OCI-LY1 (cell line): ENCODE measurements at regions not wholly inside any gene's neighbourhood (a gene's known extent, or its start where the extent isn't known, plus 50 kb on each side); places are given as distances from the start of the nearest gene placed in this dataset.

Experiments
- H2AFZ ChIP-seq: fragments of 200-600 bp; sonication (generic), shearing (Covaris generic); 2 replicates; pipeline ENCODE4 v1.6.0; 2014; ENCODE audit warnings: antibody characterized with exemption, mild to moderate bottlenecking, low read length
- H3F3A ChIP-seq: fragments of 200-600 bp; sonication (generic), shearing (Covaris generic); 2 replicates; pipeline ENCODE4 v1.6.0; 2014; ENCODE audit warnings: mild to moderate bottlenecking, antibody characterized with exemption, low read length, moderate library complexity; ENCODE audit not compliant: insufficient read depth
- H3K27ac ChIP-seq: fragments of 200-600 bp; sonication (generic); 2 replicates; pipeline ENCODE4 v1.5.1; 2014; ENCODE audit warnings: low read length, mixed run types, mild to moderate bottlenecking, low read depth; ENCODE audit not compliant: poor library complexity, severe bottlenecking
- H3K27me3 ChIP-seq: fragments of 200-600 bp; sonication (generic); 2 replicates; pipeline ENCODE4 v1.6.0; 2014; ENCODE audit warnings: antibody characterized with exemption, mild to moderate bottlenecking, low read length, moderate library complexity; ENCODE audit not compliant: insufficient read depth
- H3K36me3 ChIP-seq: fragments of 200-600 bp; sonication (generic); 2 replicates; pipeline ENCODE4 v1.6.1; 2014; ENCODE audit warnings: mild to moderate bottlenecking, antibody characterized with exemption, low read length, moderate library complexity, mixed read lengths; ENCODE audit not compliant: insufficient read depth
- H3K4me1 ChIP-seq: fragments of 200-600 bp; sonication (generic); 2 replicates; pipeline ENCODE4 v1.5.1; 2014; ENCODE audit warnings: mild to moderate bottlenecking, low read length, moderate library complexity; ENCODE audit not compliant: insufficient read depth, severe bottlenecking
- H3K4me2 ChIP-seq: fragments of 200-600 bp; sonication (generic), shearing (Covaris generic); 2 replicates; pipeline ENCODE4 v1.6.1; 2014; ENCODE audit warnings: low read length
- H3K4me3 ChIP-seq: fragments of 200-600 bp; sonication (generic); 2 replicates; pipeline ENCODE4 v1.5.1; 2014; ENCODE audit warnings: low read length, low read depth, mild to moderate bottlenecking, mixed read lengths; ENCODE audit not compliant: poor library complexity, severe bottlenecking
- H3K79me2 ChIP-seq: fragments of 200-600 bp; shearing (Covaris generic); 2 replicates; pipeline ENCODE4 v1.6.1; 2016; ENCODE audit warnings: mixed run types, low read length, mixed read lengths; ENCODE audit not compliant: insufficient read depth
- H3K9ac ChIP-seq: fragments of 200-600 bp; sonication (generic), shearing (Covaris generic); 2 replicates; pipeline ENCODE4 v1.6.1; 2014; ENCODE audit warnings: mild to moderate bottlenecking, low read length, mixed read lengths
- H3K9me2 ChIP-seq: fragments of 200-600 bp; sonication (generic), shearing (Covaris generic); 2 replicates; pipeline ENCODE4 v1.6.1; 2014; ENCODE audit warnings: low read depth, mild to moderate bottlenecking, low read length, mixed read lengths
- H3K9me3 ChIP-seq: fragments of 200-600 bp; shearing (Covaris generic); 2 replicates; pipeline ENCODE4 v1.6.1; 2014; ENCODE audit warnings: low read length, mixed read lengths
- H4K20me1 ChIP-seq: fragments of 200-600 bp; sonication (generic), shearing (Covaris generic); 2 replicates; pipeline ENCODE4 v1.6.0; 2016; ENCODE audit warnings: mild to moderate bottlenecking, low read length; ENCODE audit not compliant: insufficient read depth
- CTCF ChIP-seq: fragments of 200-600 bp; sonication (generic), shearing (Covaris generic); IDR thresholded peaks from 2 replicates; pipeline ENCODE4 v1.5.1; 2017; ENCODE audit warnings: mild to moderate bottlenecking, antibody characterized with exemption, low read length, moderate library complexity, mixed read lengths
- EZH2 ChIP-seq: fragments of 200-600 bp; sonication (generic), shearing (Covaris generic); IDR thresholded peaks from 2 replicates; pipeline ENCODE4 v1.8.0; 2017; ENCODE audit warnings: borderline replicate concordance, mixed run types, mild to moderate bottlenecking, antibody characterized with exemption, low read length, moderate library complexity, mixed read lengths

GRCh38 chr2:147614471-147614870 lies 230.4 kb upstream of the ACVR2A start:
- no peak for TF ChIP-seq EZH2
- no peak for TF ChIP-seq CTCF
- Histone ChIP-seq H3F3A (no peaks in the 10 kb centered on the region), H3K36me3 (no peaks in the 10 kb centered on the region), H3K27ac (no peak overlapping the region), H4K20me1 (no peaks in the 10 kb centered on the region), H3K9me2 (no peaks in the 10 kb centered on the region), H3K27me3 (no peaks in the 10 kb centered on the region), H3K9me3 (no peaks in the 10 kb centered on the region), H2AFZ (no peak overlapping the region), H3K79me2 (no peaks in the 10 kb centered on the region), H3K4me3 (no peak overlapping the region), H3K4me1 (no peaks in the 10 kb centered on the region), H3K4me2 (no peak overlapping the region), H3K9ac (no peak overlapping the region)

- Histone ChIP-seq H3K9me3 (no peaks in the 10 kb centered on the region), H3K4me2 (no peak overlapping the region), H3K4me1 (no peaks in the 10 kb centered on the region), H3F3A (no peaks in the 10 kb centered on the region), H3K9me2 (no peaks in the 10 kb centered on the region), H3K79me2 (no peaks in the 10 kb centered on the region), H3K27me3 (no peaks in the 10 kb centered on the region), H3K36me3 (no peaks in the 10 kb centered on the region), H3K4me3 (no peak overlapping the region), H3K9ac (no peak overlapping the region), H4K20me1 (no peaks in the 10 kb centered on the region), H3K27ac (no peak overlapping the region), H2AFZ (no peak overlapping the region)
- TF ChIP-seq EZH2 (no peak), CTCF (no peak)
Observed at GRCh38 chr2:147610496-147611040, 234.3 kb upstream of the ACVR2A start.

GRCh38 chr2:147609301-147609700 lies 235.5 kb upstream of the ACVR2A start:
- H3K36me3 ChIP-seq, result no peaks in the 10 kb centered on the region
- no peaks in the 10 kb centered on the region for H3K9me2 ChIP-seq
- H4K20me1 ChIP-seq, result no peaks in the 10 kb centered on the region
- no peak overlapping the region for H3K4me3 ChIP-seq
- no peaks in the 10 kb centered on the region for H3K4me1 ChIP-seq
- H3F3A ChIP-seq, result no peaks in the 10 kb centered on the region
- H3K27me3 ChIP-seq, result no peaks in the 10 kb centered on the region
- H2AFZ ChIP-seq, result no peak overlapping the region
- no peak overlapping the region for H3K9ac ChIP-seq
- H3K79me2 ChIP-seq, result no peaks in the 10 kb centered on the region
- no peak for TF ChIP-seq EZH2
- no peak for TF ChIP-seq CTCF
- H3K4me2 ChIP-seq, result no peak overlapping the region
- no peaks in the 10 kb centered on the region for H3K9me3 ChIP-seq
- no peak overlapping the region for H3K27ac ChIP-seq
